Breast epithelium (tissue), 4 donors: ENCODE measurements at regions not wholly inside any gene's neighbourhood (a gene's known extent, or its start where the extent isn't known, plus 50 kb on each side); places are given as distances from the start of the nearest gene placed in this dataset.

Experiments
- DNase-seq, 2 donors: peaks; one replicate each; pipeline ENCODE4 v3.0.0-alpha.2; 2019; ENCODE audit warnings: low spot score in 2 of 2
- H3K27ac ChIP-seq, 2 donors: fragments of 200-600 bp; sonication (generic) in 1 of 2; one replicate each; pipeline ENCODE4 v1.5.1; 2016 to 2019; ENCODE audit warnings: mild to moderate bottlenecking in 1 of 2
- H3K27me3 ChIP-seq, 2 donors: fragments of 200-600 bp; sonication (generic) in 1 of 2; one replicate each; pipeline versions ENCODE4 v1.5.1 to v1.6.0; 2017 to 2019; ENCODE audit warnings: control low read depth in 1 of 2, mild to moderate bottlenecking in 1 of 2
- H3K36me3 ChIP-seq: fragments of 200-600 bp; one replicate; pipeline ENCODE4 v1.5.1; 2019
- H3K4me1 ChIP-seq, 2 donors: fragments of 200-600 bp; sonication (generic); one replicate each; pipeline ENCODE4 v1.5.1; 2016 to 2019; ENCODE audit warnings: control low read depth in 1 of 2
- H3K4me3 ChIP-seq, 3 donors: fragments of 200-600 bp; sonication (generic); 1 replicate in 2 of 3; 2 replicates in 1 of 3; pipeline ENCODE4 v1.5.1; 2016 to 2019; ENCODE audit warnings: mild to moderate bottlenecking in 3 of 3, moderate library complexity in 2 of 3
- H3K9me3 ChIP-seq, 2 donors: fragments of 200-600 bp; sonication (generic) in 1 of 2; one replicate each; pipeline ENCODE4 v1.5.1; 2016 to 2019; ENCODE audit warnings: control low read depth in 1 of 2
- POLR2A ChIP-seq: fragments of 450-650 bp; IDR thresholded peaks from one replicate; pipeline ENCODE4 v1.6.1; 2016; ENCODE audit warnings: antibody characterized with exemption, mild to moderate bottlenecking, moderate library complexity
- POLR2AphosphoS5 ChIP-seq, 3 donors: sonication (generic); formaldehyde crosslinking; IDR thresholded peaks; one replicate each; pipeline ENCODE4 v1.6.1; 2017; ENCODE audit warnings: antibody characterized with exemption in 3 of 3
- intact Hi-C: fragments of 100-400 bp; cut with DNase I; formaldehyde crosslinking; loops from one replicate; pipeline ENCODE4 v1.15.1; 2023; ENCODE audit warnings: low total_unique reads
- TF ChIP-seq, protein P1 (sequence below), 3 donors: fragments of 450-650 bp; IDR thresholded peaks; one replicate each; pipeline ENCODE4 v1.5.1; 2016 to 2017; ENCODE audit warnings: antibody characterized with exemption in 3 of 3, mild to moderate bottlenecking in 3 of 3, moderate library complexity in 3 of 3

DNA sequence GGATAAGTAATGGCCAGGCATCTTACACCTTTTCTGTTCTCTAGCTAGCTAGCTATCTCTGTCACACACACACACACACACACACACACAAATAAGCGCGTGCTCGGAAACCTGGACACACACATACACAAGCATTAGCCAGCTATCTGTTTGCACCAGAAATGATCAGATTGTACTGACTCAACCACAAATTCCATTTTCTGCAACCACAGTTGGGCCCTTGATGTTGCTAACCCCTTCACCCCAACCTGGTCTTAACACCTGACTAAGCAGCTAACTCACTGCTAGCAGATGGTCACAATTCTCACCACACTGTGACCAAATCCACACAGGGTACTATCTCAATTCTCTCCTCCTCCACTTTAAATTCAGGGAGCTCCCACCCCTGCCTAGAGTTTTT lies 183.0 kb upstream of the THBS1 start:
- H3K4me3 ChIP-seq: no peak overlapping the region
- no peaks in the 10 kb centered on the region for H3K27me3 ChIP-seq
- H3K36me3 ChIP-seq: no peaks in the 10 kb centered on the region
- no peak overlapping the region for H3K27ac ChIP-seq
- no peak for DNase-seq
- no peaks in the 10 kb centered on the region for H3K9me3 ChIP-seq
- intact Hi-C loops: no loop called here
- H3K4me1 ChIP-seq: no peaks in the 10 kb centered on the region
- TF ChIP-seq, protein P1, sequence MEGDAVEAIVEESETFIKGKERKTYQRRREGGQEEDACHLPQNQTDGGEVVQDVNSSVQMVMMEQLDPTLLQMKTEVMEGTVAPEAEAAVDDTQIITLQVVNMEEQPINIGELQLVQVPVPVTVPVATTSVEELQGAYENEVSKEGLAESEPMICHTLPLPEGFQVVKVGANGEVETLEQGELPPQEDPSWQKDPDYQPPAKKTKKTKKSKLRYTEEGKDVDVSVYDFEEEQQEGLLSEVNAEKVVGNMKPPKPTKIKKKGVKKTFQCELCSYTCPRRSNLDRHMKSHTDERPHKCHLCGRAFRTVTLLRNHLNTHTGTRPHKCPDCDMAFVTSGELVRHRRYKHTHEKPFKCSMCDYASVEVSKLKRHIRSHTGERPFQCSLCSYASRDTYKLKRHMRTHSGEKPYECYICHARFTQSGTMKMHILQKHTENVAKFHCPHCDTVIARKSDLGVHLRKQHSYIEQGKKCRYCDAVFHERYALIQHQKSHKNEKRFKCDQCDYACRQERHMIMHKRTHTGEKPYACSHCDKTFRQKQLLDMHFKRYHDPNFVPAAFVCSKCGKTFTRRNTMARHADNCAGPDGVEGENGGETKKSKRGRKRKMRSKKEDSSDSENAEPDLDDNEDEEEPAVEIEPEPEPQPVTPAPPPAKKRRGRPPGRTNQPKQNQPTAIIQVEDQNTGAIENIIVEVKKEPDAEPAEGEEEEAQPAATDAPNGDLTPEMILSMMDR (IDR thresholded peaks at IDR 0.05): no peak
- TF ChIP-seq POLR2AphosphoS5 (IDR thresholded peaks at IDR 0.05) (no peak), POLR2A (no peak)

DNA sequence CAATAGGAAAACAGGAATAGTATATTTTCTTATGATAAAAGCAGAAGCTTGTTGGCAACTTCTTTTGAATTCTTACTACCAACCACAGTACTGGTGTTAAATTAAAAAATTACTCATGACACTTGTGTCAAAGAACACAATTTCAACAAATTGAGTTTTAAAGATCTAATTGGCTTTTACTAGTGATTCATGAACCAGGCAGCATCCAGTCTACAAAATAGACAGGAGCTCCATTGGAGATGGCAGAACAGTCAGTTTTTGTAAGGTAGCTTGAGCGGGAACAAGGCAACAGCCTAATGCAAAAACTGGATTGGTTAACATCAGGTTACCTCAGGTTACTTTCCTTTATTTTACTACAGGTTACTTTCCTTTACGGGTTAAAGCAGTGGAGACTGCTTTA lies 181.3 kb upstream of the THBS1 start:
- DNase-seq: no peak
- Histone ChIP-seq H3K27ac (no peak overlapping the region), H3K9me3 (no peaks in the 10 kb centered on the region), H3K27me3 (no peaks in the 10 kb centered on the region), H3K4me3 (no peak overlapping the region), H3K4me1 (no peaks in the 10 kb centered on the region), H3K36me3 (no peaks in the 10 kb centered on the region)
- intact Hi-C loops: no loop called here
- TF ChIP-seq POLR2A: no peak
- TF ChIP-seq POLR2AphosphoS5 (IDR thresholded peaks at IDR 0.05): no peak
- TF ChIP-seq, protein P1 (IDR thresholded peaks at IDR 0.05): no peak

DNA sequence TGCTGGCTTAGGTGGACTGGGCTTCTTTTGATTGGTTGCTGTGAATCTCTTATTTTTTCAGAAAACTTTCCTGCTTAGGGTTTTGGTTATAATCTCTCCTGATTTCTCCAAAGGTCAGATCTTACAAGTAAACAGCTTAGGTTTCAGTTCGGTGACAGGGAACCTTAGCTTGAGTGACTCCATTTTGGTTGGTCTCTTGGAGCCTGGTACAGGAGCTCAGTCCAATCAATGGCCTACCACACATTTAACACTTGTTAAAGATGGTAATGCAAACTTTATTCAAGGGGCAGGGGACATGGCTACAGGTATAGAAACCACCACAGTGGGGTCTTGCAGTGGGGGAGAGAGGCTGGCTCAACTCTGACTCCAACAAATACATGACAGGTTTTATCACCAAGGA lies 180.9 kb upstream of the THBS1 start:
- TF ChIP-seq, protein P1 (IDR thresholded peaks at IDR 0.05): no peak
- no peak for TF ChIP-seq POLR2A
- TF ChIP-seq POLR2AphosphoS5 (IDR thresholded peaks at IDR 0.05): no peak
- no peak for DNase-seq
- no peaks in the 10 kb centered on the region for H3K36me3 ChIP-seq
- no peaks in the 10 kb centered on the region for H3K4me1 ChIP-seq
- intact Hi-C loops: no loop called here
- H3K9me3 ChIP-seq: no peaks in the 10 kb centered on the region
- no peak overlapping the region for H3K27ac ChIP-seq
- no peak overlapping the region for H3K4me3 ChIP-seq
- no peaks in the 10 kb centered on the region for H3K27me3 ChIP-seq

DNA sequence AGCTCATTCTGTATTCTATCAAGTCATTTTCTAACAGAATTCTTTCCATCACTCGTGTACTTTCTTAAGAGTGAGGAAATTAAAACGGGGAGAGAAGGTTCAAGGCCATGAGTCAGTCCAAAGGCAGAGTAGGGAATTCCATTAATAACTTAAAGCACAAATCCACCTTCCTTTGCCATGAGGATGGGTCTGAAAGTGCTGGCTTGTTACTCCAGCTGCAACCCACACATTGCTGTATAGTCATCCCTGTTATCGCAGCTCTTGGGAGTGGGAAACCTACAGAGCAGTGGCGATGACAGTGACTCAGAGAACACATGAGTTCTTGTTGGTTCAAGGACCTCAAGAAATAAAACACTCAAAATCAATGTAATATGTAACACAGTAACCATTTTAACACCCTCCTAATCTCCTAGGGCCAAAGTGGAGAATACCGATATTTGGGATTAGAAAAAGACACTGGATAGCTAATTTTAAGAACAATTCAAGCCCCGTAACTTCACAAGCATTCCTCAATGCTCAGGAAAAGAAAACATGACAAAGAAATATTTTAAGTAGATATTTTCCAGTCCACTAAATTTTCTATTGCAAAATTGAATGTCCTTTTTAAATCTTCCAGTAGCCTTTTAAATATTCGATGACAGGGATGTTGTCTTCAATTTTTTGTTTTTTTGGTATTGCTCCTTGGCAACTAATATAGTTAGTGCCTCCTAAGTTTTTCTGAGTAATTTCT lies 179.9 kb upstream of the THBS1 start:
- Histone ChIP-seq H3K27ac (no peak overlapping the region), H3K9me3 (no peaks in the 10 kb centered on the region), H3K27me3 (no peaks in the 10 kb centered on the region), H3K4me3 (no peak overlapping the region), H3K4me1 (no peaks in the 10 kb centered on the region), H3K36me3 (no peaks in the 10 kb centered on the region)
- intact Hi-C loops: no loop called here
- TF ChIP-seq POLR2A (no peak), POLR2AphosphoS5 (IDR thresholded peaks at IDR 0.05) (no peak)
- TF ChIP-seq, protein P1 (IDR thresholded peaks at IDR 0.05): no peak
- no peak for DNase-seq

DNA sequence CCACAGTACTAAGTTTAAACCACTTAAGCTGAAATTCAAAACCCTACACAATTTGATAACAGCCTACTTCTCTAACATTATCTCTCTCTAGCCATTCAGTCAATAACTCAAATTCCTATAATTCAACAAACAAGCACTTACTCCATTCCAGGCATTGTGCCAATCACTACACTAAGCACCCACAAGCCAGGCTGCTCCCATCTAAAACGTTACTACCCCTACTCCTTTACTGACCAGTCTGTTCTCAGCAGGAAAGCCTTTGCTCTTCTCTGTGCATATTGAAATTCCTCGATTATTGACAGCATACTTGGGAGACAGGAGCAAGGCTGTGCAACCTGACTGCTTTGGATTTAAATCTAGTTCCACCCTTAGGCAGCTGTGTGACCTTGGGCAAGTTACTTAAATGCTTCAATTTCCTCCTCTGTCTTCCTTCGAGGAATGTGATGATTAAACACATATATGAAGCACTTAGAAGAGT lies 177.2 kb upstream of the THBS1 start:
- intact Hi-C loops: no loop called here
- H3K36me3 ChIP-seq: no peaks in the 10 kb centered on the region
- H3K4me3 ChIP-seq: no peak overlapping the region
- H3K27ac ChIP-seq: no peak overlapping the region
- no peaks in the 10 kb centered on the region for H3K9me3 ChIP-seq
- no peaks in the 10 kb centered on the region for H3K4me1 ChIP-seq
- no peak for DNase-seq
- TF ChIP-seq, protein P1 (IDR thresholded peaks at IDR 0.05): no peak
- TF ChIP-seq POLR2A (no peak), POLR2AphosphoS5 (IDR thresholded peaks at IDR 0.05) (no peak)
- no peaks in the 10 kb centered on the region for H3K27me3 ChIP-seq
